ENCODE measurements at regions not wholly inside any gene's neighbourhood (a gene's known extent, or its start where the extent isn't known, plus 50 kb on each side); places are given as distances from the start of the nearest gene placed in this dataset.

DNA sequence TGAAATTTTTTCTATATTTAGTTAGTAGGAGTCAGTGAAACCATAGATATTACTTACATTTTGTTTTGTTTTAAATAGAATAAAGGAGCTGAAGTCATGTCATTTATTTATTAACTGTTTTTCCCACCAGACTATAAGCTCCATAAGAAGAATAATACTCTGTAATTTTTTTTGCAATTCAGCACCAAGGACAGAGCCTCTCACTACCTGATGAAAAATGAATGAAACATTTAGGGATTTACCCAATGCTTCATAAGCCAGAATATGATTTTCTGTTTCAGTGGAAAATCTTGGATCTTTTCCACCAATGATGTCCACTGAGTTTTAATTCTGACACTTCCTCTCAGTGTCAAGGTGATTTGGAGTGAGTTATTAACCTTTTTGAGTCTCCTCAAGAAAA lies 624.9 kb upstream of the GRAMD2B start:
- no TSS peak for BruUV-seq (replicated peaks)
- intact Hi-C loops (cut with micrococcal nuclease) (no loop called here), dilution Hi-C loops (cut with MboI; ENCODE audit: extremely low pct_ligation_motif_present, low sequenced_read_pairs) (no loop called here)
- no peak overlapping the region for H3K4me3 ChIP-seq (replicated peaks in 1 of 3; ENCODE audit: insufficient read depth in 1 of 3, low read depth in 1 of 3, low read length in 3 of 3)
- no peaks in the 10 kb centered on the region for H4K20me1 ChIP-seq (replicated peaks; ENCODE audit: control insufficient read depth, extremely low read depth, insufficient read depth, low read length)
- H3K79me2 ChIP-seq (ENCODE audit: control insufficient read depth, insufficient read depth, low read length), result no peaks in the 10 kb centered on the region
- DNase-seq (ENCODE audit: low read depth, low spot score) (peak; percentile 56), FAIRE-seq (no peak)
- no peak overlapping the region for H3K9ac ChIP-seq (replicated peaks; ENCODE audit: extremely low read depth, insufficient read depth, low read length)
- no peaks in the 10 kb centered on the region for H3K27me3 ChIP-seq (ENCODE audit: control insufficient read depth in 2 of 2, insufficient read depth in 2 of 2, low read length in 2 of 2)
- no peak overlapping the region for H3K4me2 ChIP-seq (ENCODE audit: insufficient read depth, low read length)
- no peaks in the 10 kb centered on the region for H3K4me1 ChIP-seq (ENCODE audit: control insufficient read depth, extremely low read depth, insufficient read depth, low read length)
- no peaks in the 10 kb centered on the region for H3K36me3 ChIP-seq (ENCODE audit: control insufficient read depth in 2 of 2, extremely low read depth in 1 of 2, insufficient read depth in 2 of 2, low read length in 2 of 2)
- H3K9me1 ChIP-seq (replicated peaks; ENCODE audit: control insufficient read depth, extremely low read depth, insufficient read depth, low read length), result no peaks in the 10 kb centered on the region
- no peak overlapping the region for H2AFZ ChIP-seq (ENCODE audit: low read depth, low read length)
- no peak overlapping the region for H3K27ac ChIP-seq (ENCODE audit: insufficient read depth, low read depth, low read length)
- POLR2A ChIA-PET, result no interaction called here
- CTCF ChIA-PET, result interaction anchor here (1.0 kb wide), 1 partner anchor 37 kb away, joined by 4 read pairs; no protein-coding TSS in a partner anchor
- H3K9me3 ChIP-seq (replicated peaks; ENCODE audit: control insufficient read depth, insufficient read depth, low read length), result no peaks in the 10 kb centered on the region
- TF ChIP-seq JUN (IDR thresholded peaks at IDR 0.05; ENCODE audit: borderline replicate concordance, insufficient read depth, insufficient read length, low read depth), result no peak
- no peak for TF ChIP-seq GATA2 (IDR thresholded peaks at IDR 0.05; ENCODE audit: insufficient read depth, insufficient read length, low read depth, low read length)
- TF ChIP-seq FOS (IDR thresholded peaks at IDR 0.05; ENCODE audit: borderline replicate concordance, insufficient read depth, low read length), result no peak
- TF ChIP-seq POLR2AphosphoS5 (IDR thresholded peaks at IDR 0.05; ENCODE audit: insufficient read depth, low read depth, low read length), result no peak
- TF ChIP-seq EZH2 (IDR thresholded peaks at IDR 0.05; ENCODE audit: borderline replicate concordance, low read depth, low read length, severe bottlenecking), result no peak
- no peak for TF ChIP-seq POLR2A (IDR thresholded peaks at IDR 0.05; ENCODE audit: low read depth, low read length)
- TF ChIP-seq, protein P1, sequence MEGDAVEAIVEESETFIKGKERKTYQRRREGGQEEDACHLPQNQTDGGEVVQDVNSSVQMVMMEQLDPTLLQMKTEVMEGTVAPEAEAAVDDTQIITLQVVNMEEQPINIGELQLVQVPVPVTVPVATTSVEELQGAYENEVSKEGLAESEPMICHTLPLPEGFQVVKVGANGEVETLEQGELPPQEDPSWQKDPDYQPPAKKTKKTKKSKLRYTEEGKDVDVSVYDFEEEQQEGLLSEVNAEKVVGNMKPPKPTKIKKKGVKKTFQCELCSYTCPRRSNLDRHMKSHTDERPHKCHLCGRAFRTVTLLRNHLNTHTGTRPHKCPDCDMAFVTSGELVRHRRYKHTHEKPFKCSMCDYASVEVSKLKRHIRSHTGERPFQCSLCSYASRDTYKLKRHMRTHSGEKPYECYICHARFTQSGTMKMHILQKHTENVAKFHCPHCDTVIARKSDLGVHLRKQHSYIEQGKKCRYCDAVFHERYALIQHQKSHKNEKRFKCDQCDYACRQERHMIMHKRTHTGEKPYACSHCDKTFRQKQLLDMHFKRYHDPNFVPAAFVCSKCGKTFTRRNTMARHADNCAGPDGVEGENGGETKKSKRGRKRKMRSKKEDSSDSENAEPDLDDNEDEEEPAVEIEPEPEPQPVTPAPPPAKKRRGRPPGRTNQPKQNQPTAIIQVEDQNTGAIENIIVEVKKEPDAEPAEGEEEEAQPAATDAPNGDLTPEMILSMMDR (IDR thresholded peaks at IDR 0.05; ENCODE audit: extremely low read depth in 1 of 2, insufficient read depth in 1 of 2, low read depth in 1 of 2, low read length in 2 of 2), result no peak
- TF ChIP-seq MYC (IDR thresholded peaks at IDR 0.05; ENCODE audit: low read depth, low read length), result no peak
- TF ChIP-seq, protein P2, sequence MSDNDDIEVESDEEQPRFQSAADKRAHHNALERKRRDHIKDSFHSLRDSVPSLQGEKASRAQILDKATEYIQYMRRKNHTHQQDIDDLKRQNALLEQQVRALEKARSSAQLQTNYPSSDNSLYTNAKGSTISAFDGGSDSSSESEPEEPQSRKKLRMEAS (IDR thresholded peaks at IDR 0.05; ENCODE audit: insufficient read depth, insufficient read length), result no peak

Data from endothelial cell of umbilical vein (primary cell).